Activated T-cell treated with anti-CD3 and anti-CD28 coated beads, Interleukin-2, amount 50 U/mL, for 72 hours (primary cell): ENCODE measurements at regions not wholly inside any gene's neighbourhood (a gene's known extent, or its start where the extent isn't known, plus 50 kb on each side); places are given as distances from the start of the nearest gene placed in this dataset.
A peak's percentile ranks its signal among the peaks of the same experiment; 100 is the strongest.

Source experiments
- ATAC-seq, 2 donors: fragments of 150-1000 bp; cut with Tn5 transposase; replicated peaks in 1 of 2; 2 replicates each; pipeline ENCODE4 v1.10.0; 2021; ENCODE audit warnings: moderate library complexity in 2 of 2, mild to moderate bottlenecking in 1 of 2
- DNase-seq, 2 donors: peaks; one replicate each; pipeline ENCODE4 v3.0.0; 2021 to 2022; ENCODE audit warnings: mixed read lengths in 1 of 2
- H3K27ac Mint-ChIP-seq: one replicate; pipeline ENCODE4 v1.8.0; 2022; ENCODE audit warnings: mild to moderate bottlenecking, moderate library complexity, mixed read lengths
- H3K27me3 Mint-ChIP-seq: one replicate; pipeline ENCODE4 v1.8.0; 2022; ENCODE audit warnings: low read depth, mixed read lengths
- H3K36me3 Mint-ChIP-seq, 2 donors: one replicate each; pipeline ENCODE4 v1.8.0; 2022; ENCODE audit warnings: mixed read lengths in 2 of 2, mild to moderate bottlenecking in 1 of 2; ENCODE audit not compliant: insufficient read depth in 2 of 2
- H3K4me1 Mint-ChIP-seq: one replicate; pipeline ENCODE4 v1.8.0; 2022; ENCODE audit warnings: low read depth, mixed read lengths
- H3K4me3 Mint-ChIP-seq, 2 donors: one replicate each; pipeline ENCODE4 v1.8.0; 2022; ENCODE audit warnings: mild to moderate bottlenecking in 2 of 2, mixed read lengths in 2 of 2, moderate library complexity in 2 of 2
- H3K9me3 Mint-ChIP-seq, 2 donors: one replicate each; pipeline ENCODE4 v1.8.0; 2022; ENCODE audit warnings: mixed read lengths in 2 of 2

DNA sequence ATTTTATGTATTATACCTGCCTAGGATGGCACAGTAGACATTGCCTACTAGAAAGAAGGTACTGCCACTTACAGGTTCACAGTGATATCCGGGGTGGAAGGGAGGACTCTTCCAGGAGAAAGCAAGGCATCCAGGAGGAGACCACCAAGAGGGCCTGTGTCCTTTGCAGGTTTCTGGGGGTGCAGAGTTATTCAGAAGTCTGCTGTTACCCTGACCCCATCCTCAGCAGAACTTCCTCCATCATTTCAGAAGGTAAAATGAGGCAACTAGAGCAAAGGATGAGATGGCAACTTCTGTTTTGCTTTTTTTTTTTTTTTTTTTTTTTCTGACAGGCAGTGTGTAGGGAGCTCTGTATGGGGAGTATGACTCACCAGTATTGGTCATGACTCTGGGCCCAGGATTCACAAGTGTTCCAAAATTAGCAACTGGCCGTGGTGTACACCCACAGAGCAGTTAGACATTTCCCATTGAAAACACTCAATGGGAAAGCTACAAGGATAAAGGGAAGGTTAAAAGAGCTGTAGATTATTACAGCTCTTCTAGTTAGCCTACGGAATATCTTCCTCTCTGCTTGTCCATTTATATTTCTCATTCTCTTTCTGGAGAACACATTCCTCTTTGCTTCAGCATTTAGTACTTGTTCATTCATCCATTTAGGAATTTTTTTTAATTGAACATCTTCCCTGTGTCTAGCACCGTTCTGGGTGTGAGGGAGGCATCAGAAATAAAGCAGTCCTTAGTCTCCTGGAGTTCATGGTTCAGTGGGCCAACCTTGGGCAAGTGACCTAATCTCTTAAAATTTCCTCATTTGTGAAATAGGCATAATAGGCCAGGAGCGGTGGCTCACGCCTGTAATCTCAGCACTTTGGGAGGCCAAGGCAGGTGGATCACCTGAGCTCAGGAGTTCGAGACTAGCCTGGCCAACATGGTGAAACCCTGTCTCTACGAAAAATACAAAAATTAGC is 50.5 kb upstream of the PPP2R5A start:
- peak overlapping the region; percentile 13 for H3K27ac Mint-ChIP-seq
- peaks cover 46% of the 10 kb centered on the region for H3K4me1 Mint-ChIP-seq
- peaks cover 5% of the 10 kb centered on the region for H3K27me3 Mint-ChIP-seq
- peak; percentile 95 to 97 for ATAC-seq
- H3K36me3 Mint-ChIP-seq, result no peaks in the 10 kb centered on the region
- DNase-seq, result peak; percentile 33 to 42
- peak overlapping the region; percentile 22 to 33 for H3K4me3 Mint-ChIP-seq
- no peaks in the 10 kb centered on the region for H3K9me3 Mint-ChIP-seq
